Left ventricle myocardium inferior (tissue), 1 donor: ENCODE measurements at regions not wholly inside any gene's neighbourhood (a gene's known extent, or its start where the extent isn't known, plus 50 kb on each side); places are given as distances from the start of the nearest gene placed in this dataset.
"Not testable (repeated sequence)": the region's sequence is repeated elsewhere in the genome, so short reads cannot be mapped to it uniquely, and the experiment has no call there.

Experiments used
- DNase-seq: peaks from one replicate; pipeline ENCODE4 v3.0.0-alpha.2; 2020
- H3K27ac ChIP-seq: fragments of 200-600 bp; replicated peaks from 2 replicates; pipeline ENCODE4 v1.8.0; 2021
- H3K27me3 ChIP-seq: fragments of 200-600 bp; 2 replicates; pipeline ENCODE4 v1.8.0; 2021; ENCODE audit warnings: low read depth
- H3K36me3 ChIP-seq: fragments of 200-600 bp; 2 replicates; pipeline ENCODE4 v1.8.0; 2021
- H3K4me1 ChIP-seq: fragments of 200-600 bp; 2 replicates; pipeline ENCODE4 v1.8.0; 2021
- H3K4me3 ChIP-seq: fragments of 200-600 bp; 2 replicates; pipeline ENCODE4 v1.8.0; 2021; ENCODE audit warnings: mild to moderate bottlenecking, moderate library complexity
- H3K9me3 ChIP-seq: fragments of 200-600 bp; replicated peaks from 2 replicates; pipeline ENCODE4 v1.8.0; 2021
- CTCF ChIP-seq: fragments of 200-600 bp; IDR thresholded peaks from 2 replicates; pipeline ENCODE4 v1.8.0; 2021; ENCODE audit warnings: antibody characterized with exemption, mild to moderate bottlenecking, borderline replicate concordance
- intact Hi-C: fragments of 100-400 bp; cut with micrococcal nuclease; formaldehyde crosslinking; loops from one replicate; pipeline ENCODE4 v1.11.0; 2022
- donor health status: DM: no; HTN: yes; CAD: no; lungs with severe emphysema.

GRCh38 chr9:87371795-87372355, 125.8 kb upstream of the DAPK1 start:
- TF ChIP-seq CTCF = no peak
- DNase-seq = no peak
- Histone ChIP-seq H3K27me3 (peaks cover 51% of the 10 kb centered on the region), H3K9me3 (peaks cover 14% of the 10 kb centered on the region), H3K4me1 (no peaks in the 10 kb centered on the region), H3K27ac (no peak overlapping the region), H3K4me3 (no peak overlapping the region), H3K36me3 (no peaks in the 10 kb centered on the region)
- intact Hi-C loops = no loop called here

GRCh38 chr9:87372356-87372851, 125.3 kb upstream of the DAPK1 start:
- intact Hi-C loops = no loop called here
- Histone ChIP-seq H3K27me3 (peaks cover 51% of the 10 kb centered on the region), H3K27ac (no peak overlapping the region), H3K9me3 (peaks cover 9% of the 10 kb centered on the region), H3K36me3 (no peaks in the 10 kb centered on the region), H3K4me3 (no peak overlapping the region), H3K4me1 (no peaks in the 10 kb centered on the region)
- TF ChIP-seq CTCF = no peak
- no peak for DNase-seq

- H3K9me3 ChIP-seq, H3K4me1 ChIP-seq, H3K27ac ChIP-seq, H3K36me3 ChIP-seq, intact Hi-C loops, H3K4me3 ChIP-seq, DNase-seq: not testable (repeated sequence)
- H3K27me3 ChIP-seq = peaks cover 43% of the 10 kb centered on the region
Measured at GRCh38 chr9:87374023-87374919, 123.4 kb upstream of the DAPK1 start.

GRCh38 chr9:87375397-87376073, 122.1 kb upstream of the DAPK1 start:
- no peak overlapping the region for H3K27ac ChIP-seq
- no peaks in the 10 kb centered on the region for H3K9me3 ChIP-seq
- H3K4me3 ChIP-seq = no peak overlapping the region
- intact Hi-C loops = no loop called here
- H3K36me3 ChIP-seq = no peaks in the 10 kb centered on the region
- TF ChIP-seq CTCF = no peak
- H3K4me1 ChIP-seq = no peaks in the 10 kb centered on the region
- H3K27me3 ChIP-seq = peaks cover 34% of the 10 kb centered on the region
- DNase-seq = no peak

GRCh38 chr9:87378676-87379075, 119.0 kb upstream of the DAPK1 start:
- H3K4me3 ChIP-seq = no peak overlapping the region
- TF ChIP-seq CTCF = no peak
- no peak for DNase-seq
- H3K4me1 ChIP-seq = no peaks in the 10 kb centered on the region
- peaks cover 2% of the 10 kb centered on the region for H3K27me3 ChIP-seq
- H3K9me3 ChIP-seq = no peaks in the 10 kb centered on the region
- intact Hi-C loops = no loop called here
- H3K36me3 ChIP-seq = no peaks in the 10 kb centered on the region
- no peak overlapping the region for H3K27ac ChIP-seq
